NB4 (cell line): ENCODE measurements at regions not wholly inside any gene's neighbourhood (a gene's known extent, or its start where the extent isn't known, plus 50 kb on each side); places are given as distances from the start of the nearest gene placed in this dataset.

Experiments used
- DNase-seq: peaks from one replicate; pipeline ENCODE4 v3.0.0; 2010; ENCODE audit warnings: low read depth
- H3K4me3 ChIP-seq: one replicate; pipeline ENCODE4 v1.5.1; 2011; ENCODE audit warnings: mild to moderate bottlenecking, low read depth, low read length, moderate library complexity
- MYC ChIP-seq: IDR thresholded peaks from 2 replicates; pipeline ENCODE4 v1.6.1; 2011; ENCODE audit warnings: low read depth, low read length
- POLR2A ChIP-seq: IDR thresholded peaks from 2 replicates; pipeline ENCODE4 v1.6.1; 2011; ENCODE audit warnings: mild to moderate bottlenecking; ENCODE audit not compliant: insufficient read length; ENCODE audit errors: extremely low read depth
- TF ChIP-seq, protein P1 (sequence below): IDR thresholded peaks from 2 replicates; pipeline ENCODE4 v1.6.1; 2011; ENCODE audit warnings: low read depth, low read length
- TF ChIP-seq, protein P2 (sequence below): IDR thresholded peaks from one replicate; pipeline ENCODE4 v1.5.1; 2012; ENCODE audit warnings: low read depth, low read length

DNA sequence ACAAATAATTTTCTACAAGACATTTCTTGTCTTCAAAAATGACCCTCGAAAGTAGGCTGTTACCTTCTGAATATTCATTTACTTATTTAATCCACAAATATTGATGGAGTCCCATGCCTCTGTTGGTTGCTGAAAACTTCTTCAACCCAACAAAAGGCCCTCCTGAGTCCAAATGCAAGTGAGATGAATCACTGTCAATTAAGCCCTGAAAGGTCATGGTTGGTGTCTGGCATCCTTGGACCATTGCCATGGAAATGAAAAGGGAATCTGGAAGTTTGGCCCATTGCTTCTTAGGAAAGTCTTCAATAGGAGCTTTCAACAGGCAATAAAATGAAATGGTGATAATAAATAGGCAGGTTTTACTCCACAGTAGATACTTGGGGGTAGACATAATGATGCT is 364.7 kb upstream of the DYNLRB2 start:
- H3K4me3 ChIP-seq = no peak overlapping the region
- DNase-seq = no peak
- TF ChIP-seq MYC (no peak), POLR2A (no peak)
- TF ChIP-seq, protein P1, sequence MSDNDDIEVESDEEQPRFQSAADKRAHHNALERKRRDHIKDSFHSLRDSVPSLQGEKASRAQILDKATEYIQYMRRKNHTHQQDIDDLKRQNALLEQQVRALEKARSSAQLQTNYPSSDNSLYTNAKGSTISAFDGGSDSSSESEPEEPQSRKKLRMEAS = no peak
- TF ChIP-seq, protein P2, sequence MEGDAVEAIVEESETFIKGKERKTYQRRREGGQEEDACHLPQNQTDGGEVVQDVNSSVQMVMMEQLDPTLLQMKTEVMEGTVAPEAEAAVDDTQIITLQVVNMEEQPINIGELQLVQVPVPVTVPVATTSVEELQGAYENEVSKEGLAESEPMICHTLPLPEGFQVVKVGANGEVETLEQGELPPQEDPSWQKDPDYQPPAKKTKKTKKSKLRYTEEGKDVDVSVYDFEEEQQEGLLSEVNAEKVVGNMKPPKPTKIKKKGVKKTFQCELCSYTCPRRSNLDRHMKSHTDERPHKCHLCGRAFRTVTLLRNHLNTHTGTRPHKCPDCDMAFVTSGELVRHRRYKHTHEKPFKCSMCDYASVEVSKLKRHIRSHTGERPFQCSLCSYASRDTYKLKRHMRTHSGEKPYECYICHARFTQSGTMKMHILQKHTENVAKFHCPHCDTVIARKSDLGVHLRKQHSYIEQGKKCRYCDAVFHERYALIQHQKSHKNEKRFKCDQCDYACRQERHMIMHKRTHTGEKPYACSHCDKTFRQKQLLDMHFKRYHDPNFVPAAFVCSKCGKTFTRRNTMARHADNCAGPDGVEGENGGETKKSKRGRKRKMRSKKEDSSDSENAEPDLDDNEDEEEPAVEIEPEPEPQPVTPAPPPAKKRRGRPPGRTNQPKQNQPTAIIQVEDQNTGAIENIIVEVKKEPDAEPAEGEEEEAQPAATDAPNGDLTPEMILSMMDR = no peak

DNA sequence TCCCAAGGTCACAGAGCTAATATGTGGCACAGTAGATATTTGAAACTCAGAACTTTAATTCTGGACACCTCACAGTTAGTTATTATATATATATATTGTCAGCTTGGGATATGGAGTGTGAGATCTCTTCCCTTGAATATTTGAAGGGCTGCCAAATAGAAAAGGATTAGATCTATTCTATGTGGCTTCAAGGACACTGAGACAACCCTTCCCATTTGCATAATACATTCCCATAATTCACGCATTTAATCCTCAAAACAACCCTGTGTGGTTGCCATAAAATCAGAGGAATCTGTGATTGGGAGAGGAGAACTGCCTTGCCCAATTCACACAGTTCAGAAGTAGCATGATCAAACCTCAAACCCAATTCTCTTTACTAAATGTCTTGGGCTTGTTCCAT is 365.8 kb upstream of the DYNLRB2 start:
- DNase-seq = no peak
- no peak for TF ChIP-seq MYC
- TF ChIP-seq, protein P2 = no peak
- no peak overlapping the region for H3K4me3 ChIP-seq

DNA sequence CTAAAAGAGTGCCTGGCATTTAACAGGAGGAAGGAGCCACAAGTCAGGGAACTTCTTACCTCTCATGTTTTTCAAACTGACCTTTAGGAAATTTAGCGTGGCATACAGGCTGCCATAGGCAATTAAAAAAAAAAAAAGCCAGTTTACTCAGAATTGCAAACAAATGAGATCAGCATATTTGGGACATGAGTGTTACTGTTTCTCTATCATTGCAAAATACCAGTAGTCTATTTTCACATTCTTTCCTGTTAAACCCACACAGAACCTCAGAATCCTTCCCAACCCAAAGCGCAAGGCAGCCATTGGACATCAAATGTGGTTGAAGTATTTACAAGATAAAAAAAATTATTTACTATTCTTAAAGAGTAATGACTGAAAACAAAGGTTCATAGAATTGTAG is 366.4 kb upstream of the DYNLRB2 start:
- DNase-seq = no peak
- TF ChIP-seq, protein P2 = no peak
- TF ChIP-seq MYC (no peak), POLR2A (no peak)
- TF ChIP-seq, protein P1 = no peak

DNA sequence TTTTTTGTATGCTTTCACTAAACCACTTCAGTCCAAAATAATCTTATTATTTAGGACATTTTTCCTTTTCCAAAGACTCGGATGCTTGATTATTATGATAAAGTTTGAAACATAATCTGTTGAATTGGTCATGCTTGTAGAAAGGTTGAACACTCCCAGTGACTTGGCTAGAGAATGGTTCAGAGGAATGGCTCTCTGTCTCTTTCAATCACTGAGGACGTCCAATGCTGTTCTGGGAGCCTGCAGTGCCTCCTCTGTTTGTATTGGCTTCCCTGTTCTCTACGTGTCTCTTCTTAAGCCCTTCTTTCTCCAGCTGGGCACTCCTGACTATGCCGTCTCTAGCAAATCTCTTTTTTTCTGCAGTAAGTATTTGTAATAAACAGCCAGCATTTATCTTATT is 369.0 kb upstream of the DYNLRB2 start:
- TF ChIP-seq POLR2A (no peak), MYC (no peak)
- TF ChIP-seq, protein P2 = no peak
- TF ChIP-seq, protein P1 = no peak
- H3K4me3 ChIP-seq = no peak overlapping the region
- no peak for DNase-seq

More for the DNA sequence above, 366.4 kb upstream of the DYNLRB2 start:
- no peak overlapping the region for H3K4me3 ChIP-seq

DNA sequence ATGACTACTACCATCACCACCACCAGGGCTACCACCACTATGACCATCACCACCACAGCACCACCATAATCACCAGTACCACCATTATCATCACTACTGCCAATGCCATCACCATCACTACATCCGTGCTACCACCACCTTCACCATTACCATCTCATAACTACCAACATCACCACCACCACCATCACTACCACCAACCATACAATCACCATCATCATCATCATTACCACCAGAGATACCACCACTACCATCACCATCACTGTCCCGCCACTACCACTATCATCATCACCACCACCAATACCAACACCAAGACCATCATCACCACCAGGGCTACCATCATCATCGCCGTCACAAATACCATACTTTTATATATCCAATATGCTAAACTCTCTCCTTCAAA is 369.6 kb upstream of the DYNLRB2 start:
- TF ChIP-seq POLR2A (no peak), MYC (no peak)
- TF ChIP-seq, protein P2 = no peak
- TF ChIP-seq, protein P1 = no peak
- DNase-seq = no peak
- H3K4me3 ChIP-seq = no peak overlapping the region

DNA sequence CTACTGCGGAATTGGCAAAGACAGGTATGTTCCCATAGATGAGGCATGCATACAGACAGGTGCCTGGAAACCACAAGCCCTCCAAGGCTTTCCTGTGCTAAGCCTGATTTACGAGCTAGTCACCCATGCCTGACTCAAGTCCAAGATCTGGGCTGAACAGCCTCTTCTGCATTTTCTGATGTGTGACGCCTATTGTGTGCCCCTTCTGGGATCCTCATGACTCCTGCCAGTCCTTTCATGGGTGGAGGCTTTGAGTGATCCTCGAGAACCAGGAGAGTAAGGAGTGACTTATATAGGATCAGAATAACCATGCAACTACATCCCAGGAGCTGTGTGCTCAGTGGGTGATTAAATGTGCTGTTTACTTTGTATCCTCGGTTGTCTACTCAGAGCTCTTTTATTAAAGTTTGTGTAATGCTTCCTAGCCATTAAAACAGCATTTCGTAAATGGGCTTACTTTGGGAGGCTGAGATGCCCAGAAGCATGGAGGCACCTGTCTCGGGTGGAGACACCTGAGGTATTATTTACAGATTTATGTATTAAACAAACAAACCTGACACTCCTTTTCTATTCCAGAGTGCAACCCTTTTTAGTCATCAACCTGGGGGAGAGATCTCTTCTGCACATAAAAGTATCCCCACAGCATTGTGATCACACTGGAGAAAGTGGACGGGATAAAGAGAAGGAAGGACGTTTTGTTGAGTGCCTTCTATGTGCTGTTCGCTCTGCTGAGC is 373.0 kb upstream of the DYNLRB2 start:
- TF ChIP-seq, protein P2 = no peak
- no peak for TF ChIP-seq POLR2A
- TF ChIP-seq MYC = no peak
- TF ChIP-seq, protein P1 = no peak
- no peak for DNase-seq
- no peak overlapping the region for H3K4me3 ChIP-seq
